K562 (cell line): ENCODE measurements at regions not wholly inside any gene's neighbourhood (a gene's known extent, or its start where the extent isn't known, plus 50 kb on each side); places are given as distances from the start of the nearest gene placed in this dataset.

Experiments used
- ARID1B ChIP-seq: fragments of 450-650 bp; IDR thresholded peaks from 2 replicates; pipeline ENCODE4 v1.6.1; 2016; ENCODE audit warnings: antibody characterized with exemption, mild to moderate bottlenecking, inconsistent platforms
- CTCF ChIP-seq, 3 experiments: IDR thresholded peaks in 2 of 3; conservative IDR thresholded peaks in 1 of 3; 2 replicates each; pipeline ENCODE4 v1.5.1; 2011 to 2012; ENCODE audit warnings: low read length in 3 of 3, mild to moderate bottlenecking in 3 of 3, control low read depth in 2 of 3, improper control_type of control experiment in 1 of 3, inconsistent platforms in 1 of 3, low read depth in 1 of 3, mixed read lengths in 1 of 3, moderate library complexity in 1 of 3; ENCODE audit not compliant: insufficient read depth in 2 of 3
- NFIC ChIP-seq: fragments of 450-650 bp; IDR thresholded peaks from 2 replicates; pipeline ENCODE4 v1.6.1; 2017; ENCODE audit warnings: mild to moderate bottlenecking, inconsistent platforms
- NFRKB ChIP-seq: fragments of 450-650 bp; IDR thresholded peaks from 2 replicates; pipeline ENCODE4 v1.6.1; 2016; ENCODE audit warnings: low read depth
- NR3C1 ChIP-seq: sonication (generic); formaldehyde crosslinking; IDR thresholded peaks from 2 replicates; pipeline ENCODE4 v1.8.1; 2022; ENCODE audit warnings: missing genetic modification reagents
- POLR2A ChIP-seq: fragments of 450-650 bp; conservative IDR thresholded peaks from 2 replicates; pipeline ENCODE4 v1.6.1; 2016
- USF2 ChIP-seq: sonication (generic); formaldehyde crosslinking; IDR thresholded peaks from 2 replicates; pipeline ENCODE4 v1.5.0; 2020; ENCODE audit warnings: missing genetic modification reagents

GRCh38 chr5:97735209-97735608 is 552.2 kb upstream of the RIOK2 start:
- TF ChIP-seq USF2 (CRISPR knock-in tag) (no peak), NR3C1 (CRISPR knock-in tag) (no peak), POLR2A (no peak), NFIC (no peak), ARID1B (no peak), NFRKB (no peak), CTCF (IDR thresholded peaks at IDR 0.05 in 2 of 3, conservative IDR thresholded peaks at IDR 0.05 in 1 of 3; ENCODE audit: insufficient read depth in 2 of 3, low read depth in 1 of 3, low read length in 3 of 3) (no peak)
